Activated naive CD8-positive, alpha-beta T cell treated with anti-CD3 and anti-CD28 coated beads for 36 hours (primary cell): ENCODE measurements at regions not wholly inside any gene's neighbourhood (a gene's known extent, or its start where the extent isn't known, plus 50 kb on each side); places are given as distances from the start of the nearest gene placed in this dataset.

Experiments used
- DNase-seq: peaks from one replicate; pipeline ENCODE4 v3.0.0; 2021
- H3K27ac Mint-ChIP-seq: one replicate; pipeline ENCODE4 v1.8.0; 2022; ENCODE audit warnings: mild to moderate bottlenecking, moderate library complexity, mixed read lengths
- H3K27me3 Mint-ChIP-seq: one replicate; pipeline ENCODE4 v1.8.0; 2022; ENCODE audit warnings: mild to moderate bottlenecking, mixed read lengths
- H3K36me3 Mint-ChIP-seq: one replicate; pipeline ENCODE4 v1.8.0; 2021; ENCODE audit warnings: mild to moderate bottlenecking, mixed read lengths
- H3K4me1 Mint-ChIP-seq: one replicate; pipeline ENCODE4 v1.8.0; 2021; ENCODE audit warnings: mixed read lengths
- H3K4me3 Mint-ChIP-seq: one replicate; pipeline ENCODE4 v1.8.0; 2022; ENCODE audit warnings: mild to moderate bottlenecking, moderate library complexity, mixed read lengths
- H3K9me3 Mint-ChIP-seq: one replicate; pipeline ENCODE4 v1.8.0; 2022; ENCODE audit warnings: mixed read lengths

DNA sequence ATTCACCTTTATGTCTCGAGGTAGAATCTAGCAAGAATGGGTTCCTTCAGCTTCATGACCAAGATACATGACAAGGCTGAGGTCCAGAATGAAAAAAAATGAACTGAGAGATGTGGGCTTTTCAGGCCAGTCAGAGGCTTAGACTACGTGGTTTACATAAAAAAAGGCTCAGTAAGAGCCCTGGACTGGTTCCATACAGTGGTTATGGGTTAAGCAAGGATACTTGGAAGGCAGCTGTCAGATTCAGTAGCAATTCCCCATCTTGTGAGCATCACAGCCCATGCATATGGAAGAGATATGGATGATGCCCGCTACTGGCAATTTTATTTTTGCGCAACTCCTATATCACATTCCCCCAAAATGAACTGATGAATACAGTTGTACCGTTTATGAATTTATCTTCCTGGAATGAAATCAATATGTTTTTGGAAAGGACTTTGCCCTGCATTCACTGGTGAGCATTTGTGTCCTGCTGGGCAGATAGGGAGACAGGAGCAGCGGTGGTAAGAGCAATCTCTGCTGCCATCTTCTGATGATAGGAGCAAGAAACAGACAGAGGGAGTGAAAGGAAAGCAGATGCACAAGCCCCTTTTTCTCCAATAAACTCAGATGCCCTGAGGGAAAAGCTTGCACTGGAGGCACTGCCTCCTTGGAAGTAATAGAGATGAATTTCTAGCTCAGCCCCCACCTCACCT is 280.4 kb downstream of the GALC start:
- Mint-ChIP-seq H3K9me3 (no peaks in the 10 kb centered on the region), H3K4me1 (no peaks in the 10 kb centered on the region), H3K27me3 (no peaks in the 10 kb centered on the region), H3K36me3 (no peaks in the 10 kb centered on the region), H3K4me3 (no peak overlapping the region), H3K27ac (no peak overlapping the region)
- DNase-seq: no peak

DNA sequence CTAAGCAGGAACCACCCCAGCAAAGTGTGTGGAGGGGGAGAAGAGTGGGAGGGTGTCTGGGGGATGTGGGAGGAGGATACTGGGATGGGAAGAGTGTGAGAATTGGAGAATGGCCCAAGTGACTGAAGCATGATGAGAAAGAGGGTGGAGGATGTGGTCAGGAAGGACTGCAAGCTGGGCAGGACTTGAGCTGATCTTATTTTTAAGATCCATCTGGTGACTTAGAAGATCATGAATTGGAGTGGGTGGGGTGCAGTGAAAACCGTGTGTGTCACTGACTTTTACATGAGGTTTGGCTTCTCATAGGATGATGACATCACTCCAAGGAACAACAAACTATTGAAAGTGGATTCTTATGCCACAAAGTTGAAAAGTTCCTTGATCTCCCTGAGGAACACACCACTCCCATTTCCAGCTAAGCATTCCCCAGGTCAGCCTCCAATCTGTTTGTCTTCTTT is 287.5 kb downstream of the GALC start:
- peaks cover 4% of the 10 kb centered on the region for H3K27me3 Mint-ChIP-seq

DNA sequence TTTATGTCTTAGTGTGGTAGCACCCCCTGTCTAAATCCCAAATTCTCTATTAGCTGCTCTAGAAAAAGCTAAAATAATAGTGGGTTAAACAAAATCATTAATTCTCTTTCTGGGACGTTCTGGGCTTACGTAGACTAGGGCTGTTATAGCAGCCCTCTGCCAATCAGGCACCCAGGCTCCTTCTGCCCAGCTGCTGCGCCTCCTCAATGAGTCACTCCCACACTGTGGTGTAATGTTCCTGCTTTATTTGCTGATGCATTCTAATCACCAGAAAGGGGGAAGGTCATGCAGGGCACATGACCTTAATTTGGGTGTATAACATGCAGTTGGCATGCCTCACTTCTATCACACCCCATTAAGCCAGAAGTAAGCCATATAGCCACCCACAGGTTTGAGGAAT is 294.5 kb downstream of the GALC start:
- no peaks in the 10 kb centered on the region for H3K4me1 Mint-ChIP-seq
- no peaks in the 10 kb centered on the region for H3K36me3 Mint-ChIP-seq
- no peaks in the 10 kb centered on the region for H3K27me3 Mint-ChIP-seq
- H3K27ac Mint-ChIP-seq: no peak overlapping the region
- H3K4me3 Mint-ChIP-seq: no peak overlapping the region
- no peak for DNase-seq
- no peaks in the 10 kb centered on the region for H3K9me3 Mint-ChIP-seq

More for the DNA sequence above, 287.5 kb downstream of the GALC start:
- Mint-ChIP-seq H3K4me1 (no peaks in the 10 kb centered on the region), H3K27ac (no peak overlapping the region), H3K36me3 (no peaks in the 10 kb centered on the region), H3K4me3 (no peak overlapping the region), H3K9me3 (no peaks in the 10 kb centered on the region)
- no peak for DNase-seq

DNA sequence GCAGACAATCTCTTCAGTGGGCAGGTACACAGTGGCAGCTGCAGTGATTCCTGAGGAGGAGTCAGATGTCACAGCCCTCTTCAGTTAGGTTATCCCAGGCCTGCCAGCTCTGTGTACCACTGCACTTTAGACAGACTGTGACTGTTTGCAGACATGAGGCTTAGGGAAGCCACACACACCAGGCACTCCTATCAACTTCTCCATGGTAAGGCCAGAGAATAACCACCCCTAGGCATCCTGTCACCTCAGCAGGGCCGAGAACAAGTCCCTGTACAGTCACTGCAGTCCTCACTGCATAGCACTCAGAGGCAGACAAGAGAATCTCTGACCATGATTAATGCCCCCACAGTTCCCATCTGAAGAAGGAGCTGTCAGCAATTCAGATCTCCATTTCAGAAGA is 296.5 kb downstream of the GALC start:
- H3K9me3 Mint-ChIP-seq: no peaks in the 10 kb centered on the region
- no peak overlapping the region for H3K4me3 Mint-ChIP-seq
- H3K36me3 Mint-ChIP-seq: no peaks in the 10 kb centered on the region
- H3K27me3 Mint-ChIP-seq: no peaks in the 10 kb centered on the region
- no peaks in the 10 kb centered on the region for H3K4me1 Mint-ChIP-seq
- no peak for DNase-seq
- no peak overlapping the region for H3K27ac Mint-ChIP-seq

DNA sequence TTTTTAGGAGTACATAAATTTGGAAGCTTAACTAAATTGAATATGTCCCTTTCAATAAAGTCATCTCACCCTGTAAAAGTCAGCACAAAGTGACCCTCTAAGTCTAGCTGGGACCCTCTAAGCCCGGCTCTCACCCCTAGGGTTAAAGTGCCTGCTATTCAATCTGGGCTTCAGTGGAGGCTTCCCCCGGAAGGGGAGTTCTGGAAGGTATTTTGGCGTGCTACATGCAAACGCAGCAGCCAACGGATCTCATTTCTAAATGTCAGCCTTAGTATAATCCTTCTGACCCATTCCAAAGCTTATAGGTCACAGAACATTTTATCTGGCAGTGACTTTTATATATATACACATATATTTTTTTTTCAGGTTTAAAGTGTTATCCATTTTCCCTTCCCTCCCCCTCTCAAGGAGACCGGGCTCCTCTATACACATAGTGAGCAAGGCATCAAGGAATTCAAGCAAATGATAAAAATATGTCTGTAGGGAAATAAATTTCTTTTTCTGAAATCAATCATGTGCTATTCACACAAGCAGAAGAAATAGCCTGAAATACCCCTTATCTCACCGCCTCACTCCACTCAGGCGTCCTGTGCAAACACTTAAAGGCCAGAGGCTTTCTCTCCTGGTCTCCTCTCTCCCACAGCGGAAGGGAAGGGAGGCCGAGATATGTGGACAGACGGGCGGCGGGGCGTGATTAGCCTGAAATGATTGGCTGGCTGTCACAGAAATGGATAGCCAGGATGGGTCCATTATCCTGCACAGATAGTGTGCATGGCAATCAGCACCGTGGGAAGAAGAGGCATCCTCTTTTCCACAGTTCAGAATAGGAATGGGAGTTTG is 301.7 kb downstream of the GALC start:
- DNase-seq: no peak
- no peak overlapping the region for H3K27ac Mint-ChIP-seq
- H3K27me3 Mint-ChIP-seq: no peaks in the 10 kb centered on the region
- no peaks in the 10 kb centered on the region for H3K36me3 Mint-ChIP-seq
- no peaks in the 10 kb centered on the region for H3K4me1 Mint-ChIP-seq
- no peak overlapping the region for H3K4me3 Mint-ChIP-seq
- H3K9me3 Mint-ChIP-seq: no peaks in the 10 kb centered on the region

DNA sequence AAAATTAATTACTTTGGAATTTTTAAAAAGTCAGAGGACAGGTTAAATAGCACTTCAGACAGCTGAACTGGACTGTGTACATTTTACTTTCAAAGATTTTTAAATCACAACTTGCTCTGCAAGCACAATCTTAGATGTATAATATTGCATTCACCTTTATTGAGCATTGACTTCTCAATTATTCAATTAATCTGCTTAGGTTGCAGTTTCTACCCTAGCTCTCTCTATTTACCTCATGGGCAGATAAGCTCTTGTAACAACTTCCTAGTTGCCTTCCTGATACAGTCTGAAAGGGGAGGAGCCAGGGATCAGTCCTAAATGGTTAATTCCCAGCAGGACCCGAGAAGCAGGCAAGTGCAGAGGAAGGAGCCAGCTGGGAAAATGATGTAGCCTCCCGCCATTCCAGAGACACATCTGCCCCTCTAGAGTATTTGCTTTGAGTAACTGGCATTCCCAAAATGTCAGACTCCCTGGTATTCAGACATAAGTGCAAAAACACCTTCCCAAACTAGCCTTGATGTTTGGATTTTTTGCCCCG is 302.8 kb downstream of the GALC start:
- no peak overlapping the region for H3K27ac Mint-ChIP-seq
- H3K36me3 Mint-ChIP-seq: no peaks in the 10 kb centered on the region
- H3K9me3 Mint-ChIP-seq: no peaks in the 10 kb centered on the region
- no peak for DNase-seq
- no peak overlapping the region for H3K4me3 Mint-ChIP-seq
- no peaks in the 10 kb centered on the region for H3K27me3 Mint-ChIP-seq
- no peaks in the 10 kb centered on the region for H3K4me1 Mint-ChIP-seq

DNA sequence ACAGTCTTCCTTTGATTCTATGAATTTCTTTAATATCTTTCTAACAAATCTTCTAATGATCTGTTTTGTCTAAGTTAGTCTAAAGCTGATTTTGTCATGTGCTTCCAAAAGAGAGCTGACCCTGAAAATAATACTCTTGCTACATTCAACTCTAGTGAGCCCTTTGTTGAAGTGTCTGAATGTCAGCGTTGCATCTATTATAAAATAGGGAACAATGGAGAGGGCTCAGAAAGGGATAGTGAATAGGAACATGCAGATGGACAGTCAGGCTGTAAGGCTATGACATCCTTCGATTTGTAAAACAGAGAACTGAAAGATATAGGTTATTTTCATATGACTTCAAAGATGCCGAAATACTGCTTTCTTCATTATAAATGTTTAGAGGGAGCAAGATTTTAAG is 304.5 kb downstream of the GALC start:
- DNase-seq: no peak
- Mint-ChIP-seq H3K4me1 (no peaks in the 10 kb centered on the region), H3K27ac (no peak overlapping the region), H3K4me3 (no peak overlapping the region), H3K9me3 (peaks cover 1% of the 10 kb centered on the region), H3K27me3 (peaks cover 8% of the 10 kb centered on the region), H3K36me3 (no peaks in the 10 kb centered on the region)

DNA sequence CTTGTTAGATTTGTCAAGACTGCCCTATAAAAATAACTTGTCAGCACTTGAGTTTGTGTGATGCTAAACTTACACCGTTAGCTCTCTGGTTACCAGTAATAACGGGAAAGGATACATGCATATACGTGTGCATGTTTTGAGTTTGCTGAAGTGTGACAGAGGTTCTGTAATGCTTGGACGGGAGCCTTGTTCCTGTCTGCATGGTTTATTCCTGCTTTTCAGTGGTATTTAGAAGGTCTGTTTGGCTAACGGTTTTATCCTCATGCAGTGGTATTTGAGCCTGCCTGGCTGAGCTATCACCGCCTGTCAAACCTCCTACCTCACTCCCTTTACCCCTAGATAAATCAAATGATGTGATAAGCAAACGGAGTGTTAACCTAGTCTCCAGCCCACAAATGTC is 305.6 kb downstream of the GALC start:
- peaks cover 1% of the 10 kb centered on the region for H3K9me3 Mint-ChIP-seq
- no peaks in the 10 kb centered on the region for H3K4me1 Mint-ChIP-seq
- no peak overlapping the region for H3K4me3 Mint-ChIP-seq
- H3K27ac Mint-ChIP-seq: no peak overlapping the region
- peaks cover 8% of the 10 kb centered on the region for H3K27me3 Mint-ChIP-seq
- no peaks in the 10 kb centered on the region for H3K36me3 Mint-ChIP-seq
- no peak for DNase-seq

DNA sequence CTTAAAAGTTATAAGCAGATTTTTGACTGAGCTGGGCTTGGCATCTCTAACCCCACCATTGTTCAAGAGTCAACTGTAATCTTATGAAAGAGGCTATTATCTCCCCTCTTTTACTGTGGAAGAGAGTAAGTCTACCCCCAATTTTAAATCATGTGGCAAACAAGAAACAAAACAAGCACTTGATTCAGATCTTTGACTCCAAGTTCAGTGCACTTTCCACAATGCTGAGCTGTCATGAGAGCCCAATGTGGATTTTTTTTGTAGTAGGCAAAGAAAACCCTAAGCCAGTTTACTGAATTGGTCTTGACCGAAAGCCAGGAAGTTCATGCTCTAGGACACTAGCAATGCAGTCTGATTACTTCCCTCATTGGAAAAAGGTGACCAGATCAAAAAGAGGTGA is 306.2 kb downstream of the GALC start:
- peaks cover 1% of the 10 kb centered on the region for H3K9me3 Mint-ChIP-seq

DNA sequence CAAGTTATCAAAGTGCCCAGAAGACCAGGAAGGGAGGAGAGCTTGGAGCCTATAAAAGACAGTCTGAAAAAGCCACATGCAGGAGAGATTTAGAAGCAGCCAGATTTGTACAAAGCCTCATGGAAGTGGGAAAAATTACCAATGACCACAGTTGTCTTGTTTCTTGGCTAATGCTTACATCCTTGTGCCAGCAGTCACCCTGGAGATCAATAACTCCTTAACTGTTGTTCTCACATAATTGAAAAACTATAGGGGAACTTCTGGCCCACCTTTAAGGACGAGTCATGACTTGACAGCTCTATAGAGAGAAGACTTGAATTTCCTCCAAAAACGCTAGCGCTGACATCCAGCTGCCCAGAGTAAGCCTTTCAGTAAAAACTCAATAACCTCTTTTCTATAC is 313.1 kb downstream of the GALC start:
- peaks cover 8% of the 10 kb centered on the region for H3K27me3 Mint-ChIP-seq
- DNase-seq: no peak
- no peaks in the 10 kb centered on the region for H3K4me1 Mint-ChIP-seq
- peaks cover 1% of the 10 kb centered on the region for H3K9me3 Mint-ChIP-seq
- no peaks in the 10 kb centered on the region for H3K36me3 Mint-ChIP-seq
- no peak overlapping the region for H3K27ac Mint-ChIP-seq
- no peak overlapping the region for H3K4me3 Mint-ChIP-seq

More for the DNA sequence above, 306.2 kb downstream of the GALC start:
- Mint-ChIP-seq H3K27ac (no peak overlapping the region), H3K36me3 (no peaks in the 10 kb centered on the region), H3K27me3 (peaks cover 8% of the 10 kb centered on the region), H3K4me3 (no peak overlapping the region), H3K4me1 (no peaks in the 10 kb centered on the region)
- no peak for DNase-seq

DNA sequence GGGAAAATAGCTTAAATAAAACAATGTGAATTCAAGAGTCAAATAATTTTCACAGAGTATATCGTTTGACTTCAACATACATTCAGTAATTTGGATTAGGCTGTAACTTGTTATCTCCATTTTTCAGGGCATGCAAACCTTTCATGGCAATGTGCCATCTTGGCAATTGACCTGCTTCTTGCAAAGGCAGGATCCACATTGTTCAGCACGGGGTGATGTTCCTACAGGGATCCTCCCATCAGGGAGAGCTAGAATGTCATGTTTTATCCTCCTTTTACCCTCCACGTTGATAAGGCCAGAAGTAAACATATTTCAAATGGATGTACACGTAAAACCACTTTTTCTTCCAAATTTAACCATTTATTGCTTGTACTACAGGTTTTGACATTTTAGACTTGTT is 314.4 kb downstream of the GALC start:
- no peaks in the 10 kb centered on the region for H3K9me3 Mint-ChIP-seq
- no peak overlapping the region for H3K27ac Mint-ChIP-seq
- no peaks in the 10 kb centered on the region for H3K4me1 Mint-ChIP-seq
- DNase-seq: no peak
- H3K4me3 Mint-ChIP-seq: no peak overlapping the region
- no peaks in the 10 kb centered on the region for H3K36me3 Mint-ChIP-seq
- H3K27me3 Mint-ChIP-seq: no peaks in the 10 kb centered on the region

DNA sequence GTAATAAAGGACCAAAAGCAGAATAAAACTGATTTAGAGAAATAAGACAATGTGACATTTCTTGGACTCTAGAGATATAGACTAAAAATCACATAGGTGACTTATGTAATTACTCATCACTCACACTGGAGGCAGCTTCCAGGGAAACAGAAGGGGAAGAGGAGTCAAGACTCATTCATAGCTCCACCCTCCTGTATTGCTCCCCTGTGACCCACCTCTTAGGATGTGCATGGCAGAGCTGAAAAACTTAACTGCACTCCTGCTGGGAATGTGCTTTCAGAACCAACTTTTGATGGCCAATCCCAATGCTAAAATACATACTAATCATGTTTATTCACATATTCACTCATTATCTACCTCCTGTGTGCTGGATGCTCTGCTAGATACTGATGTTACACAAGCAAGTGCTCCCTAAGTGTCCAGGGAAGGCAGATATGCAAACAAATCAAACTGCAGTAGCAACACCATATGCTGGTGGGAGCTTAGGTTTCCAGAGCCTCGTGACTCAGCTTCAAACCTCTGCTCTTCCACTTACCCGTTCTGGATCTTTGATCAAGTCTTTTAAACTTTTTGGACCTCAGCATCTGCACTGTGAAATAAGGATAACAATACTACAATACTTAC is 316.1 kb downstream of the GALC start:
- DNase-seq: no peak
- Mint-ChIP-seq H3K9me3 (no peaks in the 10 kb centered on the region), H3K27me3 (no peaks in the 10 kb centered on the region), H3K27ac (no peak overlapping the region), H3K36me3 (no peaks in the 10 kb centered on the region), H3K4me3 (no peak overlapping the region), H3K4me1 (no peaks in the 10 kb centered on the region)

DNA sequence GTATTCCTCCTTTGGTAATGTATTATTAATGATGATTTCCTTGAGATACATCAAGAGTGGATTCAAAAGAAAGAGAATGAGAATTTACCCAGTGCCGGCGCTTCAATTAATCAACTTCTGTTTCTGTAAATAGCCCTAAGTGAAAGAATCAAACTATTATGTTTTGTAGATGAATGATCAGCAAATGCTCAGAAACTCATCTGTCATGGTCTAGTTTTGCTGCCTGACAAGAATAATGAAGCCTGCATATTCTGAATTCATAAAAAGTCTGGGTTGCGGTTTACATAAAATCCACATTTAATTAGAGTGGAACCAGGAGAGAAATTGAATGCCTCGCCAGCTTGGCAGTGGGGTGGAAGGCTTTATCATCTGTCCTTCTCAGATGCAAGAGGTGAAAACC is 325.3 kb downstream of the GALC start:
- H3K4me3 Mint-ChIP-seq: no peak overlapping the region

DNA sequence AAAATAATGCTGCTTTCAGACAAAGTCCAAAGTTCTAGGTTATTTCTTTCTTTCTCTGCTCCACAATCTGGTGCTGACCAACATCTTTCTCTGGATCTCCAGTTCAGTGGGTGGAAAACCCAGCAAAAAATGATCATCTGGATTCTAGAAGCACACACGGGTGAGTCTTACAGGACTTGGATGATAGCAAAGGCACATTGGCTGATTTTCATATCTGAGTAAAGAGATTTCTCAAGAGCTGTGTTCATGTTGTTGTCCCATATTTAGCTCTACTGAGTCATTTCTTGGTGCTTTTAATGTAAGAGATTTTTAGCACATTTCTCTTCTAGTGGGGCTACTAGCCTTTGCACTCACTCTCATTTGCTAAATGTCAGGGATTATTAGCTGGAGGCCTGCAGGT is 336.7 kb downstream of the GALC start:
- Mint-ChIP-seq H3K4me1 (no peaks in the 10 kb centered on the region), H3K27me3 (no peaks in the 10 kb centered on the region), H3K36me3 (no peaks in the 10 kb centered on the region), H3K27ac (no peak overlapping the region), H3K9me3 (no peaks in the 10 kb centered on the region), H3K4me3 (no peak overlapping the region)
- DNase-seq: no peak

More for the DNA sequence above, 325.3 kb downstream of the GALC start:
- Mint-ChIP-seq H3K4me1 (no peaks in the 10 kb centered on the region), H3K9me3 (peaks cover 2% of the 10 kb centered on the region), H3K27ac (no peak overlapping the region), H3K27me3 (peaks cover 3% of the 10 kb centered on the region), H3K36me3 (no peaks in the 10 kb centered on the region)
- DNase-seq: no peak

DNA sequence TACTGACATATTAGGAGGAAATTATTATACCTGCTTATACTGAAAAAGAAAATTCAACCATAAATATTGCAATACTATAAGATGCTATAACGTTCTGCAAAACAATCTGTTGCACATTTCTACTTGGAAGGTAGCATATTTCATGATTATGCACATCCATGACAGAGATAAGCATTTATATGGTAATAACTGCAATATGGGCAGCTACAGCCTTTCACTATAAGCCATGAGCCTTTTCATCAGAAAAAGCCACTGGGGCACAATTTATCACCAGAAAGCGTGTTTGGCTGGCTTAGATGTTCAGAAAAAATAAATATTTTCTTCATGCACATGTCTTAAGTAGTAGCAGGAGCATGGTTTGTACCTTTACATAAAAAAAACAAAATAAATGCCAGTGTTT is 340.7 kb downstream of the GALC start:
- Mint-ChIP-seq H3K4me3 (no peak overlapping the region), H3K36me3 (no peaks in the 10 kb centered on the region), H3K27ac (no peak overlapping the region), H3K9me3 (peaks cover 12% of the 10 kb centered on the region), H3K27me3 (peaks cover 6% of the 10 kb centered on the region), H3K4me1 (no peaks in the 10 kb centered on the region)
- no peak for DNase-seq
